GM21786 (cell line): ENCODE measurements at regions not wholly inside any gene's neighbourhood (a gene's known extent, or its start where the extent isn't known, plus 50 kb on each side); places are given as distances from the start of the nearest gene placed in this dataset.

Experiments used
- ATAC-seq: cut with Tn5 transposase; IDR thresholded peaks from one replicate; pipeline ENCODE4 v1.9.1; 2021; ENCODE audit not compliant: unreplicated experiment

DNA sequence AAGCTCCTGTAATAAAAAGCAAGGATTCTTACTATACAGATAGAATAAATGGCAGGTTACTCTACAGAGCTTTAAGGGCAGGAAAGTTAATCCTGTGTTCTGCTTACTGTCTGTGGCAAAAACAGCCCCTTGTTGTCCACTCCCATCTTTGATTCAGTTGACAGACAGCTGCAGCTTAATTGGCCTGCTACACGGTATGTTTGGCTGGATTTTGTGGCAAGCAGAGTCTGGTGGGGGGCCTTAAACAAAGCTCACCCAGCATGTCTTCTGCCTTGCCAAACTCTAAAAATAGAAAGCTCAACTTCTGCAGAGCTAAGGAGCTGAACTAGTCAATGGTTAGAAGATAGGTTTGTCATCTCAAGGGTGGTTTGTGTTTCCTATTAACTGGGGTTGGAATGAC lies 407.2 kb downstream of the HLX start:
- no peak for ATAC-seq

GRCh38 chr1:221289103-221289502 lies 409.9 kb downstream of the HLX start:
- no peak for ATAC-seq

DNA sequence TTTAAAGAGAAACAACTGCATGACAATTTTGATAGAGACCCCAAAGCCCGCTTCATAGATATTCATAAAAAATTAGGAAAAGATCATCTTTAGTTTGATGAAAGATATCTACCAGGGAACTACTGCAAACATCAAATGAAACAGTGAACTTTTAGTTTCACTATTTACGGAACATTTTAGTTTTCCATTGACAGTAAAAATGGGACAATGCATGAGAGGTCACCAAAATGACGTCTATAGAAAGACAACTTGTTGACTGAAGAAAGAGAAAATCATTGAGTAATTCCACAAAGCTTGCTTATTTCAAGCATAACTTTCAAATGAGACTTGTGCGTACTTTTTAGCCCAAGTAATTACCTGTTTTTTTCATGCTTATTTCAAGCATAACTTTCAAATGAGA lies 411.4 kb downstream of the HLX start:
- ATAC-seq: no peak

- ATAC-seq: no peak
These were observed 411.9 kb downstream of the HLX start for GRCh38 chr1:221291113-221291512.

GRCh38 chr1:221292652-221293051 lies 413.4 kb downstream of the HLX start:
- no peak for ATAC-seq

GRCh38 chr1:221294242-221294641 lies 415.0 kb downstream of the HLX start:
- no peak for ATAC-seq

- ATAC-seq: no peak
These were observed 423.1 kb downstream of the HLX start for GRCh38 chr1:221302357-221302756.

DNA sequence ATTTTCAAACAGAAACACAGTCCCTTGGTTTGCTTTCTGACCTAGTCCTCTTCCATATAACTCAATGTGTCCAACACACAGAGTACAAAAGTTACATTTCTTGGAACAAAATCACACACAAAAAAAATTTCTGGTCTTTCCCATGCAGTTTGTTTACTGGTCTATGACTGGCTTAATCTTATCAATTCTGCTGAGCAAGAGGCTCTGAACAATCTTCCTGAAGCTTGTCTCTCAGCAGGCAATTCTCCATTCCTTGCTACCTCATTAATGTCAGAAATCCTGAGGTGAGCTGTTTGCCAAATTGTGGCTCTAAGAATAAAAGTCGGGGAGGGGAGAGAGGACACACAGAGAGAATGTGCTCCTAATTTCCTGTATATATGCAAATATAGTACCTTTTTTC lies 423.6 kb downstream of the HLX start:
- ATAC-seq: no peak

DNA sequence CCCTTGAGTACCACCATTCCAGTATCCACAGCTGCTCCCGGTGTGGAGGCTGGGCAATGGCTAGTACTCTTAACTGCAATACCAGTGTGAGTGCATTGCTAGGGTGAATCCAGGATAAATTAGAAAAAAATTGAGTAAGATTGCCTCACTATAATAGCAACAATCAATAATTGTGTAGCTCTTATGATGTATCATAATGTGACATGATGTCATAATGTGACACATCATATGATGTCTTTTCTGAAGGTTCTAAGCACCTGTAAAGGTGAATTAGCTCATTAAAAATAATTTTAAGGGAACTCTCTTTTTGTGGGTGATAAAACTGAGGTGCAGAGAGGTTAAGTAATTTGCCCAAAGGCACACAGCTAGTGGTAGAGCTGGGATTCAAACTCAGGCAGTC lies 424.4 kb downstream of the HLX start:
- no peak for ATAC-seq

DNA sequence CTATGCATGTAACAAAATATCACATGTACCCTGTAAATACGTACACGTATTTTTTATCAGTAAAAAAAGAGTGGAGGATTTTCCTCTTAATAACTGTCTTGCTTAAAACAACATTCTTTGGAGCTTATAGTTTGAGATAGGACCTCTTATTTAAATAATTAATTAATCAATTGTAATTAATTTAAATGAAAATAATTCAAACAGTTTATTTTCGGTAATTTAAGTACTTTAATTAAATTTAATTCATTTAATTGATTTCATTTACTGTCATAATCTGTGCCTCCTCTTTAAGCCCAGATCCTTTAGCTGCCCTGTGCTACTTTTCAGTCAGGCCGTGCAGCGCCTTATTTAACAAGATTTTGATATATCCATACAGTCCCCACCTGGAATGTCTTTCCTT lies 427.0 kb downstream of the HLX start:
- no peak for ATAC-seq

DNA sequence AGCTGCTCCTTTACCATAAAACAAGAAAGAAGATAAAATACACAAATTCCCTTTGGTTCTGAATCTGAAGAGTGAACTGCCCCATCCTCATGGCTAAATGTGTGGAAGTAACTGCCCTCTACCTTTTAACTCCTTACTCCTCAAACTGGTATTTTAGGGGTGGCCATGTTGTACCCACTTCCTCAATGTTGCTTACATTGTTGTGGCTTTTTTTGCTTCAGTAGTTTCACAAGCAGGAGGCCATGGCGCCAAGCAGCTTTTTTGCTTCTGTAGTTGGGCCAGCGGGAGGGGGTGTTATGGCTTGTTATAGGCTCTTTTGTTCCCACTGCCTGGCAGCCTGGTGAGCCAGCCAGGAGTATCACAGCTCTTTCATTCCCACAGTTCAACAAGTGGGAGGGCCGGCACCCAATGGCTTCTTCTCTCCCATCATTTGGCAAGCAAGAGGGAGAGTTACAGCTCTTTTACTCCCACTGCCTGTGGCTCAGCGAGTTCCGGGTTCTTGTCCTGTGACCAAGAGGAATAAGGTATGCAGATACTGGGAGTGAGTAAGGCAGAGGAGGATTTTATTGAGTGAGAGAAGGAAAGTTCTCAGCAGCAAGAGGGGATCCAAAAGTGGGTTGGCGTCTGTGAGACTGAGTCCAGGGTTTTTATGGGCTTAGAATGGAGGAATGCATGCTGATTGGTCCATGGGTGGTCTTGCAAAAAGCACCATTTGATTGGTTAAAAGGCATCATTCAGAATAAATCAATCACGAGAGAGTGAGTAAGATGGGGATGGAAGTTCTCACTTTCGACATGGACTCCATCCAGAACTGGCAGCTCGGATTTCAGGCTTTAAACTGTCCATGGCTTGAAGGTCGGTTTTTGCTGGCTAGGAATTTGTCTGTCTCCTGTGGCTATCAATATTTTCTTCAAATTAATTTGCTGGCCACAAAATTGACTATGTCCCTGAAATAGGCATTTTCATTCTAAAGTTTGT lies 429.6 kb downstream of the HLX start:
- no peak for ATAC-seq

DNA sequence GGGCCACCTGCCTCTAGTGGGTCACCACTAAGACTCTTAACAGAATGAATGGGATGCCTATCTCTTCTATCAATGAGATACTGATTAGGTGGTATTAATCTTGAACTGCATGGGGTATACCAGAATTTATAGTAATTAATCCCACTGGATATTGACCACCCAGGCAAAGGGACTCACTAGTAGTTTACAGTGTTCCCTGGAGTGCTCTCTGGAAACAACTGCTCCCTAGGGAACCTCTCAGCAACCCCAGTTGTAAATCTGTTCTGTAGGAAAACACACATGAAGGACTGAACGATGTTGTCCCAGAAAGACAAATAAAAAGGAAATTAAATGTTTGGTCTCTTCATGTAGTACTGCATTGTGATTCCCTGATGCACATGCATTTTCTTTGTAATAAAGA lies 430.5 kb downstream of the HLX start:
- no peak for ATAC-seq

GRCh38 chr1:221310180-221310579 lies 430.9 kb downstream of the HLX start:
- no peak for ATAC-seq

- ATAC-seq: no peak
These were observed 426.6 kb downstream of the DUSP10 start for GRCh38 chr1:221315330-221315729.

DNA sequence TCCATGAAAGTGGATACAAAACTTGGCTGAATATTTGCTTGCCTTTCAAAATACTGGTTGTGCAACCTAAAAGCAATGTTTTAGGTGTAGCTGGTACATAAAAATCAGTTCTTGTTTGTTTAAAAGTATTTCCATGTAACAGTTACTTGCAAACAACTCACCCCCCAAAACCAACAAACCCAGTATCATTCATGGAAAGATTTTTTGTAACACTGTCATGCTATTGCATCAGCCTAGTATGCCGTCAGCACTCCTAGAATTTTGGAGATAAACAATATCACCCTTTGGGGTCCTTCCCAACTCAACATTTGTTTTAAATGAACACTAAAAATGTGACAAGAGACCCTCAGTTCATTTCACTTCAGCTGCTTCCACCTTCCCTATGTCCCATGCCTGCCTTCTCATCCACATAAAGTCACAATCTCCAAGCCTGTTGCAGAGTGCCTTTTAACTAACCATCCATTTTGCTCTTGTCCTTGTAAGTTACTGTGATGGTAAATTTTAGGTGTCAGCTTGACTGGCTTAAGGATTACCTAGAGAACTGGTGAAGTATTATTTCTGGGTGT lies 425.3 kb downstream of the DUSP10 start:
- no peak for ATAC-seq

DNA sequence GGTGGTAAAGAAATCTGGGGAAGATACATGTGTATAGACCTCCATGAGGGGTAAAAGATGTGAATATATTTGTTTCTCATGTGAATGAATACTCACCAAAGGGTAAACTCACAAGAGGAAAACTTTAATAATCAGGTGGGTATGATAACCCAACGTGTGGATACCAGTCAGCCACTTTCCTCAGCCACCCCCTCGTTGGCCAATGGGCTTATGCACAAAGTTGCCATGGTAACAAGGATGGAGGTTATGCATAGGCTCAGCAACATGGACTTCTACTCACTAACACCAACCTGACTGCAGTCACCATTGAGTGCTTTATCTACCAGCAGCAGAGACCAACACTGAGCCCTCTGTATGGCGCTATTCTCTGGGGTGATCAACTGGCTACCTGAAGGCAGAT lies 424.4 kb downstream of the DUSP10 start:
- no peak for ATAC-seq

DNA sequence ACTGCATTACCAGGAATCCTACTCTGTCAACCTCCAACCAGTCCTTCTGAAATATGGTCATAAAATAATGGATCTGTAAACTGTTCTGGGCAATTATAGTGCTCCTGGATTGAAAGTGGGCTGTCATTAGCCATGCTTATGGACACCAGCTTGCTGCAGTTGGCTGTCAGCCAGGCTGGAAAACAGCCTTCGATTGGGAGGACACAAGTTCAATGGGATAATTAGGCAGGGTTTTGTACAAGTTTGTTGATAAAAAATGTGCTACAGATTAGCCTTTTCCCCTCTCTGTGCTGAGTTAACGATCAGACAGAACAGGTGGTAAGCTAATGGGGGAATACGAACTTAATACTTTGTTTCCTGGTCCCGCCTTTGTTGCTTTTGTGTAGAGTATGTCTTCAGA lies 413.9 kb downstream of the DUSP10 start:
- no peak for ATAC-seq

GRCh38 chr1:221328371-221328770 lies 413.5 kb downstream of the DUSP10 start:
- ATAC-seq: no peak

- no peak for ATAC-seq
These were observed 410.4 kb downstream of the DUSP10 start for GRCh38 chr1:221331273-221332183.

- ATAC-seq: no peak
These were observed 407.8 kb downstream of the DUSP10 start for GRCh38 chr1:221334062-221334461.
